ENCODE measurements at regions not wholly inside any gene's neighbourhood (a gene's known extent, or its start where the extent isn't known, plus 50 kb on each side); places are given as distances from the start of the nearest gene placed in this dataset.

- ATAC-seq: no peak
- no peak overlapping the region for H3K27ac ChIP-seq
- no peak overlapping the region for H3K4me3 ChIP-seq
- no peak for DNase-seq
- intact Hi-C loops (cut with DNase I): no loop called here
- TF ChIP-seq CTCF (IDR thresholded peaks at IDR 0.05): no peak
- no peaks in the 10 kb centered on the region for H3K9me3 ChIP-seq
- H3K4me1 ChIP-seq: peaks cover 0 to 3% (median 0%) of the 10 kb centered on the region in 3 donors
- 86 to 91% methylated on average over 3 of the region's 3 CpGs for WGBS, 2 donors
- FAIRE-seq: no peak
- no peaks in the 10 kb centered on the region for H3K36me3 ChIP-seq
- H3K27me3 ChIP-seq: no peaks in the 10 kb centered on the region
Observed at GRCh38 chr14:85425507-85425906, 104.4 kb upstream of the FLRT2 start.

GRCh38 chr14:85426068-85426935, 103.6 kb upstream of the FLRT2 start:
- Histone ChIP-seq H3K36me3 (no peaks in the 10 kb centered on the region), H3K4me3 (no peak overlapping the region), H3K4me1 (peaks cover 0 to 3% (median 0%) of the 10 kb centered on the region in 3 donors), H3K9me3 (no peaks in the 10 kb centered on the region), H3K27ac (no peak overlapping the region), H3K27me3 (no peaks in the 10 kb centered on the region)
- WGBS, 2 donors: 57 to 62% methylated on average over 4 of the region's 4 CpGs
- intact Hi-C loops (cut with DNase I): no loop called here
- no peak for TF ChIP-seq CTCF (IDR thresholded peaks at IDR 0.05)
- FAIRE-seq: no peak
- DNase-seq: no peak
- ATAC-seq: peak in 1 of 4 donors; percentile 24

- TF ChIP-seq CTCF (IDR thresholded peaks at IDR 0.05): no peak
- Histone ChIP-seq H3K4me3 (no peak overlapping the region), H3K27ac (no peak overlapping the region), H3K27me3 (no peaks in the 10 kb centered on the region), H3K36me3 (no peaks in the 10 kb centered on the region), H3K9me3 (no peaks in the 10 kb centered on the region), H3K4me1 (peaks cover 0 to 3% (median 0%) of the 10 kb centered on the region in 3 donors)
- intact Hi-C loops (cut with DNase I): no loop called here
- FAIRE-seq: no peak
- WGBS, 2 donors: 77 to 86% methylated on average over 2 of the region's 2 CpGs
- ATAC-seq: no peak
- DNase-seq: no peak
Observed at GRCh38 chr14:85428926-85429325, 101.0 kb upstream of the FLRT2 start.

GRCh38 chr14:85437148-85437547, 92.8 kb upstream of the FLRT2 start:
- H3K9me3 ChIP-seq: no peaks in the 10 kb centered on the region
- H3K4me3 ChIP-seq: no peak overlapping the region
- 87 to 99% methylated on average over 1 of the region's 1 CpG for WGBS, 2 donors
- H3K4me1 ChIP-seq: peaks cover 0 to 19% (median 15%) of the 10 kb centered on the region in 3 donors
- intact Hi-C loops (cut with DNase I): no loop called here
- ATAC-seq: peak; percentile 93 to 95 (median 94)
- peak in 3 of 6 donors; percentile 35 to 66 (median 40) for DNase-seq
- peak overlapping the region in 2 of 4 donors; percentile 42 to 50 for H3K27ac ChIP-seq
- TF ChIP-seq CTCF (IDR thresholded peaks at IDR 0.05): no peak
- no peak for FAIRE-seq
- no peaks in the 10 kb centered on the region for H3K36me3 ChIP-seq
- H3K27me3 ChIP-seq: no peaks in the 10 kb centered on the region

- FAIRE-seq (no peak), ATAC-seq (peak in 1 of 4 donors; percentile 8), DNase-seq (peak in 1 of 6 donors; percentile 39)
- 95% methylated on average over 13 of the region's 13 CpGs for WGBS, 2 donors
- Histone ChIP-seq H3K27me3 (no peaks in the 10 kb centered on the region), H3K4me1 (peaks cover 0 to 23% (median 20%) of the 10 kb centered on the region in 3 donors), H3K36me3 (no peaks in the 10 kb centered on the region), H3K9me3 (no peaks in the 10 kb centered on the region), H3K4me3 (no peak overlapping the region), H3K27ac (peak overlapping the region in 2 of 4 donors; percentile 50 to 51)
- intact Hi-C loops (cut with DNase I): no loop called here
- no peak for TF ChIP-seq CTCF (IDR thresholded peaks at IDR 0.05)
Observed at GRCh38 chr14:85438001-85438400, 91.9 kb upstream of the FLRT2 start.
